ENCODE measurements at regions not wholly inside any gene's neighbourhood (a gene's known extent, or its start where the extent isn't known, plus 50 kb on each side); places are given as distances from the start of the nearest gene placed in this dataset.

- Histone ChIP-seq H3K27me3 (no peaks in the 10 kb centered on the region), H3K36me3 (no peaks in the 10 kb centered on the region), H3K4me1 (no peaks in the 10 kb centered on the region), H3K9me3 (no peaks in the 10 kb centered on the region), H3K4me3 (ENCODE audit: low read depth, low read length) (no peak overlapping the region)
- DNase-seq: no peak
- no peak for TF ChIP-seq CTCF (IDR thresholded peaks at IDR 0.05; ENCODE audit: low read depth, low read length)
These were observed 398.3 kb upstream of the PPP2R3A start for GRCh38 chr3:135567223-135567622.

DNA sequence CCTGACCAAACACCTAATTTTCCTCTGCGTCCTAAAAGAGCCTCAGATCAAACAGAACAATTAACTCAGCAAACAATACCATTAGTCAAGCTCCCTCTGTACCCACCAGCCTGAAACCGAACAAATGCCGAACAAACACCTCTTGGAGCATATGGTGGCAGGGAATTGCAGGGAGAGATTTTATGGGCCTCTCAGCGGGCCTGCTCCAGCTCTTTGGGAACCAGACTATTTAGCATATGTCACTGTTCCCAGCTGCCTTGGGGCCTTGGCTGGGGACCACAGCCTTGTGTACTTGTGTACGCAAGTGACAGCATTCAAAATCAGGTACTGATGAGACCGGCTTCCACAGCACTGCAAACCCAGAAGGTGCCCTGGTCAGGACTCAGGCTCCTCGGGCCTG is 388.8 kb upstream of the PPP2R3A start:
- TF ChIP-seq CTCF (IDR thresholded peaks at IDR 0.05; ENCODE audit: low read depth, low read length): no peak
- no peak for DNase-seq
- Histone ChIP-seq H3K9me3 (no peaks in the 10 kb centered on the region), H3K4me1 (no peaks in the 10 kb centered on the region), H3K27me3 (0 out of 2 replicates have a peak, but pooled peaks cover 4% of the 10 kb centered on the region), H3K4me3 (ENCODE audit: low read depth, low read length) (no peak overlapping the region), H3K36me3 (no peaks in the 10 kb centered on the region)

GRCh38 chr3:135581806-135582205 is 383.7 kb upstream of the PPP2R3A start:
- H3K9me3 ChIP-seq: no peaks in the 10 kb centered on the region
- no peaks in the 10 kb centered on the region for H3K4me1 ChIP-seq
- H3K27me3 ChIP-seq: 0 out of 2 replicates have a peak, but pooled peaks cover 4% of the 10 kb centered on the region
- H3K36me3 ChIP-seq: no peaks in the 10 kb centered on the region
- H3K4me3 ChIP-seq (ENCODE audit: low read depth, low read length): no peak overlapping the region
- DNase-seq: no peak
- TF ChIP-seq CTCF (IDR thresholded peaks at IDR 0.05; ENCODE audit: low read depth, low read length): no peak

GRCh38 chr3:135582800-135583199 is 382.7 kb upstream of the PPP2R3A start:
- Histone ChIP-seq H3K27me3 (no peaks in the 10 kb centered on the region), H3K9me3 (no peaks in the 10 kb centered on the region), H3K4me3 (ENCODE audit: low read depth, low read length) (no peak overlapping the region), H3K4me1 (no peaks in the 10 kb centered on the region), H3K36me3 (no peaks in the 10 kb centered on the region)
- no peak for DNase-seq
- no peak for TF ChIP-seq CTCF (IDR thresholded peaks at IDR 0.05; ENCODE audit: low read depth, low read length)

DNA sequence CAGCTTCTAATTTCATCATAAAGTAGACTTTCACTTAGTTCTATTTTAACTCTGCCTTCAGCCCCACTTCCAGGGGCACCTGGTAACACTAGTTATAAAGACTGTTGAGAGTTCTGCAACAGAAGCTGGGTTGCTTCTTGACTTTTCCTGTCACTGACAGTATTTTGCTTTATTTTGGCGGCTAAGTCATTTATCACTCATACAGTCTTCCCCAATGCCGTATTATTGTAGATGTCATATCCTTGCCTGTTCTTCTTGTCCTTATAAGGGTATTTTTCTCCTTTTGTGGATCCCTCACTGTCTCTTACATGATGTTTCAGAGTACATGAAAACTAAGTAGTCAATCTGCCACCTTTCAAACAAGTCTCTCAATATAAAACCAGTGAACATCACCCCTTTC is 369.0 kb upstream of the PPP2R3A start:
- Histone ChIP-seq H3K27me3 (no peaks in the 10 kb centered on the region), H3K36me3 (no peaks in the 10 kb centered on the region), H3K4me1 (no peaks in the 10 kb centered on the region), H3K9me3 (no peaks in the 10 kb centered on the region), H3K4me3 (ENCODE audit: low read depth, low read length) (no peak overlapping the region)
- TF ChIP-seq CTCF (IDR thresholded peaks at IDR 0.05; ENCODE audit: low read depth, low read length): no peak
- no peak for DNase-seq

- no peaks in the 10 kb centered on the region for H3K36me3 ChIP-seq
- no peak for DNase-seq
- no peak for TF ChIP-seq CTCF (IDR thresholded peaks at IDR 0.05; ENCODE audit: low read depth, low read length)
- no peak overlapping the region for H3K4me3 ChIP-seq (ENCODE audit: low read depth, low read length)
- no peaks in the 10 kb centered on the region for H3K27me3 ChIP-seq
- no peaks in the 10 kb centered on the region for H3K4me1 ChIP-seq
- H3K9me3 ChIP-seq: no peaks in the 10 kb centered on the region
These were observed 367.7 kb upstream of the PPP2R3A start for GRCh38 chr3:135597855-135598254.
